Stimulated activated CD8-positive, alpha-beta memory T cell treated with anti-CD3 and anti-CD28 coated beads, Interleukin-7, amount 100 ng/mL, for 4 hours (primary cell): ENCODE measurements at regions not wholly inside any gene's neighbourhood (a gene's known extent, or its start where the extent isn't known, plus 50 kb on each side); places are given as distances from the start of the nearest gene placed in this dataset.
"Not testable (repeated sequence)": the region's sequence is repeated elsewhere in the genome, so short reads cannot be mapped to it uniquely, and the experiment has no call there.

ENCODE experiments used
- DNase-seq, 2 donors: peaks; one replicate each; pipeline ENCODE4 v3.0.0-alpha.2; 2020; ENCODE audit warnings: low read depth in 2 of 2

DNA sequence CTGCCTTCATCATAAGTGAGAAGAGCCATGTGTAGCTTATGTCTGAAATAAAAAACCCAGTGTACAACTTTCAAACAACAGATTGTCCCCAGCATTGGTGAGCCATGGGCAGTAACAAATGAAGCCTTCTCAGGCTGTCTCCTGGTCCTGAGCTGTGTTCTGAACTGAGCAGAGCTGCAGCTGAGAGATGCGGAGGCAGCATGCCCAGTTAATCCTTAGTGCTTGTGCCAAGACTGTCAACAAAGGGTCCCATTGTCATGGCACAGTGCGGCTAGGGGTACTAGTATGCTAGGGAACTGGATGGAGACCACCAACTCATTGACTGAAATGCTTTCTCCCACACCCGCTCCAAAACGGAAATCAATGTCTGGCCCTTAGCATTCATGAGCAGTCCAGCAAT, 154.3 kb downstream of the RMST start:
- DNase-seq = no peak

DNA sequence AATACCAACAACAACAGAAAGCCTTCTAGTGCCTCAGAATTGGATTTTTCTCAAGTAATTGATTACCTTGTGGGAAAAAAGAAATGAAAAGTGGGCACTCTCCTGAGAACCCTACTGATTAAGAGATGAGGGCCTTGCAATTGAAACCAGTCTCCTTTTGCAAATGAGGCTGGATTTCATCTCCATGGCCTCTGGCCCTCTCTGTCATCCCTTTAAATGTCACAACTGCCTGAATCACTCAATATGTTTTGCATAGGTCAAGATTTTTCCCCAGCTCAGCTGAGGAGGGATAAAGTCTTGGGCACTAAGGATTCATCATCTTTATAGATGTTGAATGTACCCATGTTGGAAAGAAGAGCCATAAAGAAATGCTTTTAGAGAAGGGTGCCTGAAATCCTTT, 166.4 kb downstream of the RMST start:
- DNase-seq = no peak

DNA sequence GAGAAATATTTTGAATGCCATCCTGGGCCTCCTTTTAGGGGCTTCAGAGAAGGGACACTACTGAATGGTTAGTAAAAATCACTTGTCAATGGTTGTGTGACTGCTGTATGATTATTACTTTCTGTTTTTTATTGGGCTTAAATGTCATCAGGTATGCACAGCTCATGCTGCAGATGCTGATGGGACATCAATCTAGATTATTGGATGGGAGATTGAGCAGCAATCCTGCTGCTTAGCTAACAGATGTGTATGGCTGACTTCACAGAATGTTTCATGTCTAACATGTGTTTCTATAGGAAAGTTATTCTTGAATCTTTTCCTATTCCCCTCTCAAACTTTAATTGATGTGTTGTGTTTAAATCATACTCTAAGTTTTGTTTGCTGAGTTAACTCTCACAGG, 166.8 kb downstream of the RMST start:
- no peak for DNase-seq

DNA sequence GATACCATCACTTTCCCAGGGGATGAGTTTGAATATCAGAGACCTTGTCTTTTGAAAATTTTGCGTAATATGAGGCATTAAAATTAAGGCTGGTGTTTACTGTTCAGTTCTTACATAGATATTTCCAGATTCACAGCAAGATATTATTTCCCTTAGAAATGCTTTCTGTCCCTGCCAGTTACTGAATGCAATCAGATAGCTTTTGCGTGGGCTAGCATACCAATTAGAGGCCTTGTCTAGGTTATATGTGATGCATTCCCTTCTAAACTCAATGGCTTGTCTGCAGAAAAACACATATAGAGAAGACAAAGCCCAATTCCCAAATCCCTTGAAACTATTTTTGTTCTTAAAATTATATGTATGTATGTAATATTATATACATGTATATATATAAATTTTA, 167.8 kb downstream of the RMST start:
- DNase-seq = no peak

DNA sequence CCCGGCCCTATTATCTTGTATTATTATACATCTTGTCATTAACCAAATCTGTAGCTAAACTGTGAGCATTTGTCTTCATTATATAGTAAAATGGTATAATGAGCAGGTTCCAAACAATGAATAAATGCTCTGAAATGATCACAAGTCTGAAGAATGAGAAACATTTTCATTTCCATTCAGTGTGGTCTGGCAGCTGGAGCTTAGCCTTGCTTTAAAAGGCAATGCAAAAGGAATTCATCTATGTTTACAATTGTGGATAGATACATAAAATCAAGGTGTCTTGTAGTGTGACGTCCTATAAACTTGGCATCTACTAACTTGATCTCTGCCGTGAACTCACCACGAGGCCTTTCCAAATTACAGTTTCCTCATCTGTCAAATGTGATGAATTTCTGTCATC, 168.3 kb downstream of the RMST start:
- DNase-seq = no peak

DNA sequence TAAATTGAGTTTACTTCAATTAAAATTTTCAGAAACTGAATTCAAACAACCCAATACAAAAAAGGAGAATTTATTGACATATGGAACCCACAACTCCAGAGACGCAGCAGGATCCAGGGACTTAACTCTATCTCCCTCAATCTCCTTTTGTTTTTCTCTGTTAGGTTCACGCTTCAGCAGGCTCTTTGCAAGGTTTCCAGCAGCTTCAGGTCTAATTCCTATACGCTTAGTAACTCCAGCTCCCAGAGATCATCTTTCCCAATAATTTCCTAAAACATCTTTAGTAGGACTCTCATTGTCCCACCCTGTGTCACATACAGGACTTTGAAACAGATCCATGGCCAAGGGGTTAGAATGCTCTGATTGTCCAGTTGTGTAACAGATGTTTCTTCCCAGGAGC, 175.2 kb downstream of the RMST start:
- no peak for DNase-seq

DNA sequence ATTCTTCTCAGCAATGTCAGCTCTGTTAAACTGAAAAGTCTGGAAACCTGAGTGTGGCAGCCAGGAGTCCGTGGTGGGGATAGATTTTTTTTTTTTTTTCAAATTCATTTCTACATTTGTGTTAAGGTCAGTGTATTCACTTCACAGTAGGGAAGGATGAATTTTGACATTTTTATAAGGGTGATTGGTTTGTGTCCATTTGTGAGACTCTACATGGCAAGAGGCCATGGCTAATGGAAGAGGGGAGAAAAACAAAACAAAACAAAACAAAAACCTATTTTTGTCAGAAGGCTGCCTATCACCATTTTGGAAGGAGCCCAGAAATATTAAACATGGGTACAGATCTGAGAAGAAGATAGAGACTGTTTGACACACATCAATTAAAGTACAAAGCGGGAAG, 176.1 kb downstream of the RMST start:
- DNase-seq = no peak

DNA sequence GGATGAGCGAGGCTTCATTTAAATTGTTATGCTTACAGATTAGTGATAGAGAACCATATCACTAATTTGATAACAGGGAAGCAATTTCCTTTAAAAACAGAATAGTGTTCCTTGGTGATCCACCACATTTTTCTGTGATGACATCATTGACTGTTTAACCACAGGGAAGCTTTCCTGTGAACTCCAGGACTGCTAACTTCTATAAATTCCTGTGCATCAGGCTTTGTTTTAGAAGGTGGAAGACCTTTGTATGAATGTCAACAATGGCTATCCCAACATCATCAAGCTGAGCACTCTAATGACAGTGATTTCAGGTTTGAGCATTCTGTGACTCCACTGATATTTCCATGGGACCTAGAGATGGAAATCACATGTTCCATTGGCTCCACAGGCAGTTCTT, 177.1 kb downstream of the RMST start:
- no peak for DNase-seq

DNA sequence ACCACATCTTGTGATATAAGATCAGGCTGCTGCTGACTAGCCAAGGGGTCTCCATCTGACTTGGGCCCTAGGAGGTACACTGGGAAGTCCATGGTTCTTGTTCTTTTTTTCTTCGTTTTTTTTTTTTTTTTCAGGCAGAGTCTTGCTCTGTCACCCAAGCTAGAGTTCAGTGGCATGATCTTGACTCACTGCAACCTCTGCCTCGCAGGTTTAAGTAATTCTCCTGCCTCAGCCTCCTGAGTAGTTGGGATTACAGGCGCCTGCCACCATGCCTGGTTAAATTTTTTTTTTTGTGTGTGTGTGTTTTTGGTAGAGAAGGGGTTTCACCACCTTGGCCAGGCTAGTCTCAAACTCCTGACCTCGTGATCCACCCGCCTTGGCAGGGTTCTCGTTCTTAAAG, 178.2 kb downstream of the RMST start:
- no peak for DNase-seq

DNA sequence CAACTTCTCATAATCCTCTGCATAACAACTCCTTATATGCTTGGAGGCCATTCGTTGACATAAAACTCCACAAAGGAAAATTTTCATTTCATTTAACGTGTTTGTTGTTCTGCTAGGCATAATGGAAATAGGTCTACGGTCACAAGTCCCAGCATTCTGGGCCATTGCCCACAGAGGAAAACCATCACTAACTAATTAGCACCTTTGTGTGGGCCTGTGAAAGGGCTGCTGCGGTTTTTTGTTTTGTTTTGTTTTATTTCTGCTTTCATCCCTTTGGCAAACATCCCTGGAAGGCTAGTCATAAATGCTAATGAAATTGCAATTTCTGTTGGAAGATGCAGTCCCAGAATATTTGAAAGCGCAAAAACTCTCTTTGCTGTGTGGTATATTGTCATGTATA, 180.3 kb downstream of the RMST start:
- no peak for DNase-seq

DNA sequence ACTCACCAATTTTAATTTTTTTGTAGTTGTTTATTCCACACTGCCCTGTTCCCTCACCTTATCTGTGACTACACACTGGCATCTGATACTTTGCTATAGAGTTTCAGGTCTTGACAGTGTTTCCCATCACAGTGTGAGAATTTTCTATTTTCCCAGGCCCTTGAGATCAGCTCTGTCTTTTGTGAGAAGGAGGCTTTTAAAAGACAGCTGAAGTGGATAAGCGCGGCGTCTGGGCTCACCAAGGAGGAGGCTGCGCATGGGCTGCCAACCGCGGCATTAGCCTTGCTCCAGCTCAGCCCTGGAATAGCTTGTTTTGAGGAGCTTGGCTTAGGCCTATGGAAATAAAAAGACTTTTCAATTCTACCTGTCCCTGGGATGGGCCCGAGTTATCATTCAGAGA, 181.3 kb downstream of the RMST start:
- DNase-seq = no peak

DNA sequence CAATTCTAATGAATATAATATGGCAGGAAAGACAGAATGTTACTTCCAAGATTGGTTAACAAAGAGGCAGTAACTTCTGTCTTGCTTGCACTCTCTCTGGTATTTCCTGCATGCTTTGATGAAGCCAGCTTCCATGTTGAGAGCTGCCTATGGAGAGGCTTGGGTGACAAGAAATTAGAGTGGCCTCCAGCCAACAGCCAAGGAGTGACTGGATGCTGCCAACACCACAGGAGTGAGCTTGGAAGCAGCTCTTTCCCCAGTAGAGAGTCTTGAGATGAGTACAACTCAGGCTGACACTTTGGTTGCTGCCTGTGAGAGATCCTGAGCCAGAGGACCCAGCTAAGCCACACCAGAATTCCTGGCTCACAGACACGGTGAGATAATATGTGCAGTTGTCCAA, 183.1 kb downstream of the RMST start:
- DNase-seq = no peak

DNA sequence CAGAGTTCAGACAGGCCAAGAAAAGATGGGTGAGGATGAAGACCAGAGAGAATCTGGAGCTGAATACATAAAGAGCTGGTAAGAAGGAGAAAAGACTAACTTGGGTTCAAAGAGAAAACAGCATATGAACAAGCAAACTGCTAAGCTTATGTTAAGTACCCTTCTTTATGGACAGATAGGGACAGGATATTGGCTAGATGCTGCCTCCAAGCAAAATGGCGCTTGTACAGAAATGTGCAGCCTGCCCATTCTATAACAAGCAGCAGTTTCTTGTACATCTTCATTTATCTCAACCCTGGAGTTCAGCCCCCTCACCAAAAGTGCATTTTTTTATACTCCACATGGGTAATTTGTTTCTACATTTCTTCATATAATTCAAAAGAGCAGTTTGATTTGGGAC, 184.5 kb downstream of the RMST start:
- no peak for DNase-seq

DNA sequence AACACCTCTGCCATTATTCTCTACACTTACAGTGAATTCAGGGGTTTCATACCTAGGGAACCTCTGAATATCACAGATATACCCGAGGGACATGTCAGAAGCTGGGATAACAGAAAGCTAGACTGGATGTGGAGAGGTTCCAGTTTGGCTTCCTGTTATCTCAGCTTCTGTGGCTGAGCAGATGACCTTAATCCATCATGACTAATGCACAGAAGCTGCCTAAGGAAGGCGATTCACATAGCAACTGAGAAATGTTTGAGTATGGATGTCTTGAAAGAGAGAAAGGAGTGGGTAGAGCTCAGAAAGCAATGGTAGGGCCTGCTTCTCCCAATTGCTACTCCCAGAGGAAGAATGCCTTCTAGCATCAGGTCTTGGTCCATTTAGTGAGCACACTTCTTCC, 187.6 kb downstream of the RMST start:
- DNase-seq = no peak

DNA sequence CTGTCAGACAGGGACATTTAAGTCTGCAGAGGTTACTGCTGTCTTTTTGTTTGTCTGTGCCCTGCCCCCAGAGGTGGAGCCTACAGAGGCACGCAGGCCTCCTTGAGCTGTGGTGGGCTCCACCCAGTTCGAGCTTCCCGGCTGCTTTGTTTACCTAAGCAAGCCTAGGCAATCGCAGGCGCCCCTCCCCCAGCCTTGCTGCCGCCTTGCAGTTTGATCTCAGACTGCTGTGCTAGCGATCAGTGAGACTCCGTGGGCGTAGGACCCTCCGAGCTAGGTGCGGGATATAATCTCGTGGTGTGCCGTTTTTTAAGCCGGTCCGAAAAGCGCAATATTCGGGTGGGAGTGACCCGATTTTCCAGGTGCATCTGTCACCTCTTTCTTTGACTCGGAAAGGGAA, 193.9 kb downstream of the RMST start:
- DNase-seq = not testable (repeated sequence)

DNA sequence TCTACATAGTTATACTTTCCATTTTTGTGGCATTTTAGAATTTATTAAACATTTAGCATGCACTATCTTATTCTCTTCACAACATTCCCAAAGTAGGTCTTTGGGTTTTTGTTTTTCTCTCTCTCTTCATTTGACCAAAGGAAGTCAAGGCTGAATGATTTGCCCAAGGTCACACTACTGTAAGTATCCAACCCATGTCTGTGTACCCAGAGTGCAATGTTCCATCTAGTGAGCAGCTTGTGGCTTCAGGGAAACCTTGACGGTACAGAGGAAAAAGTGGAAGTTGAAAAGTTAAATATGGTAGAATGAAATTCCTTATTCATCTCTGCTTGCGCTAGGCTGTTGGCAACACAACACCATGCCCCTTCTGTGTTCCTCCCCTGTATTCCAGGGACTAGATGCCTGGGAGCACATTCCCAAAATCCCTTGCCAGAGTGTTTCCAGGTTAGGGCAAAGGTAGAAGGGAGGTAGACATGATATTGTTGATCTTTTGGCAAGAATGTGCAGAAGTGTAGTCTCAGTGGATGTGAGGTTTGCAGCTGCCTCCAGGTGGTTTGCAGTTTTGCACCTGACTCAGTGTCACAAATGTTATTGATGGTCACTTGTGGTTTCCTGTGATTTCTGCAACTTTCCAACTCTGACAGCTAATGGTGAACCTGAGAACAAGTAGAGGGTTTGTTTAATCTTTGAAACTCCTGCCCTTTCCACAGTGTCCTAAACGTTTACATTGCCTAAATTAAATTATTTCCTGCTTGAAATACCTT, 196.7 kb downstream of the RMST start:
- DNase-seq = no peak

DNA sequence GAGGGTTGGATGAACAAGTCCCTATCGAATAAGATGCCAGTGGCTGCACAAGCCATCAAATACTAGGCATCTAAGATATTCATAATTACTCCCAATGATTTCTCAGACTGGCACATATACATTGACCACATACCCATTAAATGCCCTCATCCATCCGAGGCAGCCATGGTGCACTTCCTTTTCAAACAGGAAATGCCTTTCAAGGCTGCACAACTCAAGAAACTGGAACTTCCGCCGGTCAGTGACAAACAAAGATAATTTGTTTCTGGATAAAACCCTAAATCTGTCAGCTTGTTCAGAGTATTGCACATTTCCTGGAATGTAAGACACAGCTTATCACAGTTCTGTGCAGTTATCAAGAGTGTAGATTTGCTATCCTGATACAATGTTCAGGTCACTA, 203.7 kb downstream of the RMST start:
- DNase-seq = no peak

DNA sequence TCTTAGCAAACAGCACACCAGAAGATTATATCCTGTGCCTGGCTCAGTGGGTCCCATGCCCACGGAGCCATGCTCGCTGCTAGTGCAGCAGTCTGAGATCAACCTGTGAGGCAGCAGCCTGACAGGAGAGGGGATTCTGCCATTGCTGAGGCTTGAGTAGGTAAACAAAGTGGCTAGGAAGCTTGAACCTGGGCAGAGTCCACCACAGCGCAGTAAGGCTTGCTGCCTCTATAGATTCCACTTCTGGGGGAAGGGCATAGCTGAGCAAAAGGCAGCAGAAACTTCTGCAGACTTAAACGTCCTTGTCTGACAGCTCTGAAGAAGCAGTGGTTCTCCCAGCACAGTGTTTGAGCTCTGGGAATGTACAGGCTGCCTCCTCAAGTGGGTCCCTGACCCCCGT, 210.3 kb downstream of the RMST start:
- DNase-seq = no peak

DNA sequence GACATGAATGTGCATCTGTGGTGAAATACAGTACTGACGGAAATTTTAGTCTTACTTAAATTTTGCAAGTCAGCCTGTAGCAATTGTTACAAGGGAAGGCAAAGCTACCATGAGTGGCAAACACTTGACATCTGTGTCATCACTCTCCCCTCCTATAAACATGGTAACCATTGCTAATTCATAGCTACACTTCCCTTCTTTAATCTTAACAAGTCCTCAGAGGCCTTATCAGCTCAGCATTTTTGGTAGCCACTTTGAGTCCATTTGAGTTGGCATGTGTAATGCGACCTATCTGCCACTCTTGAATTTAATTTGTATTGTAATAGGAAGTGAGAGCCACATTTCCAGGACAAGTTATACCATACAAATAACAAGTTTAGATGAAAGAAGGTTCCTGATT, 218.1 kb downstream of the RMST start:
- no peak for DNase-seq

DNA sequence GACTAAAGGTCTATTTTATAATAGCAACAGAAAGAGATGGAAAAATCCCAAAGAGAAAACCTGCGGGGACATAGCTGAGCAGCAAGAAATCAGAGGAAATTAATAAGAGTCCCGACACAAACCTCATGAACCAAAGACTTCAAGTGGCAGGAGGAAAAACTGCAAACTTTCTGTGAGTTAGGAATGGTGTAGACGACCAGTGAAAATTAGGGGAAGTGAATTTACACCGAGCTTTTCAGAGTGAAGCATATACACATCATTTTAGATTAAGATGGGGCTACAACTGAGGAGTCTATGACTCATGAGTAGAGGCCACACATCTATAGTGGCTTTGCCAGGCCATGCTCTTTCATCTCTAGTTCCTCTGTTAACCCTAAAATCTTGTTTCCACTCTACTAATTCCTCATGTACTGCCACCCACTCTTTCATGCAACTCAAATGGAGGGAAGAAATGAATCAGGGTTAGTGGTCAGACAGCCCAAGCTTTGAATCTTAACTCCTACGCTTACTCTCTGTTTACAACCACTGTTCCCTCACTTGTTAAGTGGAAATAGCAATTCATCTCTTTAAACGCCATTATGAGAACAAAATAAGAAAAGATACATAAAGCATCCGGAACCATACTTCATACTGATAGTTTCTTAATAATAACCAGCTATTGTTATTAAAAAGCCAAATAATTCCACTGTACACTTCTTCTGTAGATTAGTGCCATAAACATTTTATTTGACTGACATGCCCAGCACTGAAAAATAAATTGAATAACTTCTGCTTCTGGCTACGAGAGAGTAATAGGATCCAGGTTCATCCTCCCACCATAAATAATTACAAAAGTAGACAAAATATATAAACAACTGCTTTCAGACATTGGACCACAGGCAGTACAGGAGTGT, 219.3 kb downstream of the RMST start:
- no peak for DNase-seq

DNA sequence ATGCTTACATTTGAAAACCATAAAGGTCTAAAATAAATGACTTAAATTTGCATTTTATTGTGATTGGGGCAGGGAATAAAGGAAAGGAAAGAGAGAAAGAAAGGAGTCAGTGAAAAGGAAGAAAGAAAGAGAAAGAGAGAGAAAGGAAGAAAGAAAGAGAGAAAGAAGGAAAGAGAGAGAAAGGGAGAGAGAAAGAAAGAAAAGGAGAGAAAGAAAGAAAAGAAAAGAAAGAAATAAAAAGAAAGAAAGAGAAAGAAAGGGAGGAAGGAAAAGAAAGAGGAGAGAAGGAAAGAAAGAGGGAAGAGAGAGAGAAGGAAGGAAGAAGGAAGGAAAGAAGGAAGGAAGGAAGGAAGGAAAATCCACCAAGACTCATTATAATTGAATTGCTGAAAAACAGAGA, 222.8 kb downstream of the RMST start:
- DNase-seq = no peak

DNA sequence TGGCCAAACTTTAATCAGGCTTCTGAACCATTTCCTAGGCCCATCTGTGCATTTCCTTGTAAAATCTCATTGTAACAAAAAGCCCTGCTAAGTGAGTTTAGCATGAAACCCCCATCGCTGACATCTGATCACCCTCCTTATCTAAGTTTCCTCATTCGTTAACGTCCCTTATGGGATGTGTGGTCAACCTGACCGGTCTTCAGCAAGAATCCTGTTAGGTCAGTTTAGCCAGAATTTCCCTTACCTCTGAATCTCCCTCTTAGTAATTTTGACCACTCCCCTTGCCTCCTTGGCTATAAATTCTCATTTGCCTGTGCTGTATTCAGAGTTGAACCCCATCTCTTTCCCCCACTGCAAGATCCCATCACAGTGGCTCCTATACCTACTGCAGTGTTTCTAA, 239.3 kb downstream of the RMST start:
- no peak for DNase-seq

DNA sequence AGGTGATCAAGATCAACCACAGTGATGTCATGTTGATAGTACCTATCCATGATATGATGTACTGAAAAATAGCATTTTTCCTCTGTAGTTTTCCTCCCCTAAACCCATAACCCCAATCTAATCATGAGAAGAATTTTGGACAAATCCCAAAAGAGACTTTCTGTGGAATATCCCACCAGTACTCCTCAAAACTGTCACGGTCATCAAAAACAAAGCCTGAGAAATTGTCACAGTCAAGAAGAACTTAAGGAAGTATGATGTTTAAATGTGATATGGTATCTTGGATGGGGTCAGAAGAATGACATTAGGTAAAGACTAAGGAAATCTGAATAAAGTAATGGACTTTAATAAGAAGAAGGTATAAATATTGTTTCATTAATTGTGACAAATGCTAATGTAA, 248.8 kb downstream of the RMST start:
- no peak for DNase-seq
